ENCODE measurements at regions not wholly inside any gene's neighbourhood (a gene's known extent, or its start where the extent isn't known, plus 50 kb on each side); places are given as distances from the start of the nearest gene placed in this dataset.

GRCh38 chr12:88918161-88918560 lies 337.9 kb upstream of the KITLG start:
- H3F3A ChIP-seq (ENCODE audit: low read depth), result peaks cover 11% of the 10 kb centered on the region
- H3K9me3 Mint-ChIP-seq, result peaks cover 27% of the 10 kb centered on the region
- H3K4me3 Mint-ChIP-seq, result no peak overlapping the region
- DNase-seq (ENCODE audit: low spot score), result peak; percentile 38
- H3K79me2 ChIP-seq (ENCODE audit: low read depth), result no peaks in the 10 kb centered on the region
- H3K27me3 Mint-ChIP-seq (ENCODE audit: insufficient read depth, low read depth), result peaks cover 8% of the 10 kb centered on the region
- peaks cover 6% of the 10 kb centered on the region for H3K36me3 Mint-ChIP-seq
- peak overlapping the region; percentile 36 for H3K4me2 ChIP-seq
- H3K4me1 ChIP-seq, result peaks cover 41% of the 10 kb centered on the region
- H3K9ac ChIP-seq, result no peak overlapping the region
- no peak overlapping the region for H2AFZ ChIP-seq (replicated peaks)
- no peaks in the 10 kb centered on the region for H3K27me3 ChIP-seq
- peaks cover 7% of the 10 kb centered on the region for H3K4me1 Mint-ChIP-seq
- H3K27ac Mint-ChIP-seq, result no peak overlapping the region
- H3K36me3 ChIP-seq, result peaks cover 6% of the 10 kb centered on the region
- H3K4me3 ChIP-seq, result no peak overlapping the region
- H3K27ac ChIP-seq, result no peak overlapping the region
- TF ChIP-seq CTCF (IDR thresholded peaks at IDR 0.05), result no peak
- TF ChIP-seq EZH2 (IDR thresholded peaks at IDR 0.05), result no peak
- no peak for TF ChIP-seq EZH2phosphoT487 (IDR thresholded peaks at IDR 0.05)
- H3K9me3 ChIP-seq (ENCODE audit: low read depth), result no peaks in the 10 kb centered on the region
- no peaks in the 10 kb centered on the region for H4K20me1 ChIP-seq (ENCODE audit: low read depth)

GRCh38 chr12:88914967-88915366 lies 334.7 kb upstream of the KITLG start:
- Mint-ChIP-seq H3K27ac (no peak overlapping the region), H3K9me3 (peaks cover 46% of the 10 kb centered on the region), H3K27me3 (ENCODE audit: insufficient read depth, low read depth) (peaks cover 10% of the 10 kb centered on the region), H3K4me3 (no peak overlapping the region), H3K4me1 (peaks cover 5% of the 10 kb centered on the region), H3K36me3 (peaks cover 6% of the 10 kb centered on the region)
- no peak for DNase-seq (ENCODE audit: low spot score)
- H3K79me2 ChIP-seq (ENCODE audit: low read depth), result no peaks in the 10 kb centered on the region
- no peak overlapping the region for H3K27ac ChIP-seq
- no peaks in the 10 kb centered on the region for H3F3A ChIP-seq (ENCODE audit: low read depth)
- H3K4me3 ChIP-seq, result no peak overlapping the region
- H3K4me1 ChIP-seq, result peaks cover 19% of the 10 kb centered on the region
- H2AFZ ChIP-seq (replicated peaks), result no peak overlapping the region
- H3K27me3 ChIP-seq, result no peaks in the 10 kb centered on the region
- H3K4me2 ChIP-seq, result no peak overlapping the region
- peaks cover 6% of the 10 kb centered on the region for H3K36me3 ChIP-seq
- H4K20me1 ChIP-seq (ENCODE audit: low read depth), result no peaks in the 10 kb centered on the region
- TF ChIP-seq EZH2 (IDR thresholded peaks at IDR 0.05) (no peak), CTCF (IDR thresholded peaks at IDR 0.05) (no peak), EZH2phosphoT487 (IDR thresholded peaks at IDR 0.05) (no peak)
- H3K9me3 ChIP-seq (ENCODE audit: low read depth), result no peaks in the 10 kb centered on the region
- H3K9ac ChIP-seq, result no peak overlapping the region

- H2AFZ ChIP-seq (replicated peaks), result no peak overlapping the region
- Mint-ChIP-seq H3K9me3 (peaks cover 34% of the 10 kb centered on the region), H3K36me3 (peaks cover 4% of the 10 kb centered on the region)
Observed at GRCh38 chr12:88909510-88909909, 329.2 kb upstream of the KITLG start.

More at GRCh38 chr12:88909510-88909909, 329.2 kb upstream of the KITLG start:
- DNase-seq (ENCODE audit: low spot score), result no peak
- Mint-ChIP-seq H3K4me3 (no peak overlapping the region), H3K27ac (no peak overlapping the region), H3K27me3 (ENCODE audit: insufficient read depth, low read depth) (peaks cover 3% of the 10 kb centered on the region), H3K4me1 (no peaks in the 10 kb centered on the region)
- no peak overlapping the region for H3K4me3 ChIP-seq
- no peaks in the 10 kb centered on the region for H3K4me1 ChIP-seq
- H3K79me2 ChIP-seq (ENCODE audit: low read depth), result no peaks in the 10 kb centered on the region
- no peak for TF ChIP-seq EZH2phosphoT487 (IDR thresholded peaks at IDR 0.05)
- no peak for TF ChIP-seq CTCF (IDR thresholded peaks at IDR 0.05)
- TF ChIP-seq EZH2 (IDR thresholded peaks at IDR 0.05), result no peak
- H3K4me2 ChIP-seq, result no peak overlapping the region
- no peak overlapping the region for H3K9ac ChIP-seq
- H3F3A ChIP-seq (ENCODE audit: low read depth), result no peaks in the 10 kb centered on the region
- H4K20me1 ChIP-seq (ENCODE audit: low read depth), result no peaks in the 10 kb centered on the region
- no peaks in the 10 kb centered on the region for H3K9me3 ChIP-seq (ENCODE audit: low read depth)
- H3K36me3 ChIP-seq, result peaks cover 6% of the 10 kb centered on the region
- no peak overlapping the region for H3K27ac ChIP-seq
- H3K27me3 ChIP-seq, result no peaks in the 10 kb centered on the region
